ENCODE measurements at regions not wholly inside any gene's neighbourhood (a gene's known extent, or its start where the extent isn't known, plus 50 kb on each side); places are given as distances from the start of the nearest gene placed in this dataset.

GRCh38 chr4:188411805-188412204 is 272.6 kb downstream of the TRIML1 start:
- TF ChIP-seq CTCF (IDR thresholded peaks at IDR 0.05; ENCODE audit: unreplicated experiment), result no peak
- no TSS peak for BruUV-seq (replicated peaks)
- H3K36me3 Mint-ChIP-seq (ENCODE audit: insufficient read depth, unreplicated experiment), result no peaks in the 10 kb centered on the region
- no peak for DNase-seq
- no peaks in the 10 kb centered on the region for H3K4me1 Mint-ChIP-seq (ENCODE audit: low read depth, unreplicated experiment)
- no peaks in the 10 kb centered on the region for H3K27me3 Mint-ChIP-seq (ENCODE audit: unreplicated experiment)
- no peak overlapping the region for H3K4me3 Mint-ChIP-seq (ENCODE audit: low read depth, unreplicated experiment)
- intact Hi-C loops (cut with micrococcal nuclease; ENCODE audit: unreplicated experiment), result no loop called here
- H3K27ac Mint-ChIP-seq (ENCODE audit: unreplicated experiment), result no peak overlapping the region
- CTCF ChIA-PET, result no interaction called here
- H3K9me3 Mint-ChIP-seq (ENCODE audit: low read depth, unreplicated experiment), result peaks cover 6% of the 10 kb centered on the region

GRCh38 chr4:188412499-188412898 is 273.3 kb downstream of the TRIML1 start:
- Mint-ChIP-seq H3K4me3 (ENCODE audit: low read depth, unreplicated experiment) (no peak overlapping the region), H3K4me1 (ENCODE audit: low read depth, unreplicated experiment) (no peaks in the 10 kb centered on the region), H3K27me3 (ENCODE audit: unreplicated experiment) (no peaks in the 10 kb centered on the region), H3K27ac (ENCODE audit: unreplicated experiment) (no peak overlapping the region), H3K9me3 (ENCODE audit: low read depth, unreplicated experiment) (peaks cover 6% of the 10 kb centered on the region), H3K36me3 (ENCODE audit: insufficient read depth, unreplicated experiment) (no peaks in the 10 kb centered on the region)
- TF ChIP-seq CTCF (IDR thresholded peaks at IDR 0.05; ENCODE audit: unreplicated experiment), result no peak
- DNase-seq, result no peak
- CTCF ChIA-PET, result no interaction called here
- no TSS peak for BruUV-seq (replicated peaks)
- intact Hi-C loops (cut with micrococcal nuclease; ENCODE audit: unreplicated experiment), result no loop called here

GRCh38 chr4:188414441-188414840 is 275.2 kb downstream of the TRIML1 start:
- no peak for DNase-seq
- TF ChIP-seq CTCF (IDR thresholded peaks at IDR 0.05; ENCODE audit: unreplicated experiment), result no peak
- no peaks in the 10 kb centered on the region for H3K36me3 Mint-ChIP-seq (ENCODE audit: insufficient read depth, unreplicated experiment)
- no TSS peak for BruUV-seq (replicated peaks)
- no peak overlapping the region for H3K27ac Mint-ChIP-seq (ENCODE audit: unreplicated experiment)
- H3K4me3 Mint-ChIP-seq (ENCODE audit: low read depth, unreplicated experiment), result no peak overlapping the region
- no peaks in the 10 kb centered on the region for H3K27me3 Mint-ChIP-seq (ENCODE audit: unreplicated experiment)
- peaks cover 6% of the 10 kb centered on the region for H3K9me3 Mint-ChIP-seq (ENCODE audit: low read depth, unreplicated experiment)
- CTCF ChIA-PET, result no interaction called here
- no peaks in the 10 kb centered on the region for H3K4me1 Mint-ChIP-seq (ENCODE audit: low read depth, unreplicated experiment)
- intact Hi-C loops (cut with micrococcal nuclease; ENCODE audit: unreplicated experiment), result no loop called here

- Mint-ChIP-seq H3K27me3 (ENCODE audit: unreplicated experiment) (no peaks in the 10 kb centered on the region), H3K4me3 (ENCODE audit: low read depth, unreplicated experiment) (no peak overlapping the region), H3K27ac (ENCODE audit: unreplicated experiment) (no peak overlapping the region), H3K4me1 (ENCODE audit: low read depth, unreplicated experiment) (no peaks in the 10 kb centered on the region), H3K36me3 (ENCODE audit: insufficient read depth, unreplicated experiment) (no peaks in the 10 kb centered on the region), H3K9me3 (ENCODE audit: low read depth, unreplicated experiment) (peaks cover 6% of the 10 kb centered on the region)
- intact Hi-C loops (cut with micrococcal nuclease; ENCODE audit: unreplicated experiment), result no loop called here
- CTCF ChIA-PET, result no interaction called here
- TF ChIP-seq CTCF (IDR thresholded peaks at IDR 0.05; ENCODE audit: unreplicated experiment), result no peak
- BruUV-seq (replicated peaks), result no TSS peak
- no peak for DNase-seq
Measured at GRCh38 chr4:188417181-188417580, 277.9 kb downstream of the TRIML1 start.
